ENCODE measurements at regions not wholly inside any gene's neighbourhood (a gene's known extent, or its start where the extent isn't known, plus 50 kb on each side); places are given as distances from the start of the nearest gene placed in this dataset.

DNA sequence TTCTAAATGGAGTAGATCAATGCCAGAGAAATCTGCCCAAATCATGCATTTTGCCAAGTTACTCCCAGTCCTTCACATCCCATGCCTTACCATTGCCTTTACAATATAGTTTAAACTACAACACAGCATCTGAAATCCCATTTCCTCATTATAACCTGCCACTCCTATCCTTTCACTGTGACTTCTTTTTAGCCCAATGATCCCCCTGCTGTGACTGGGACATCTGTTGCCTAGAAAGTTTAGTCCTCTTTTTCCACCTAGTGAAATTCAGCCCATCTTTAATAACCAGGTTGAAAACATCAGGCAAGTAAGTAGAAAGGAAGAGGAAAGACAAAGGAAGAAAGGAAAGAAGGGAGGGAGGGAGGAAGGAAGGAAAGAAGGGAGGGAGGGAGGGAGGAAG is 627.9 kb upstream of the ZNF385D start:
- TF ChIP-seq CTCF (IDR thresholded peaks at IDR 0.05) = no peak
- no peak for TF ChIP-seq ZFX (IDR thresholded peaks at IDR 0.05; ENCODE audit: borderline replicate concordance)

All from 22Rv1 (cell line).